T-helper 17 cell (primary cell): ENCODE measurements at regions not wholly inside any gene's neighbourhood (a gene's known extent, or its start where the extent isn't known, plus 50 kb on each side); places are given as distances from the start of the nearest gene placed in this dataset.

Source experiments
- ATAC-seq: fragments of 150-1000 bp; cut with Tn5 transposase; 2 replicates; pipeline ENCODE4 v1.10.0; 2021; ENCODE audit warnings: mild to moderate bottlenecking, moderate library complexity
- DNase-seq, 3 donors: peaks; one replicate each; pipeline versions ENCODE4 v3.0.0 to v3.0.0-alpha.2; 2020 to 2021
- H3K9me3 ChIP-seq: one replicate; pipeline ENCODE4 v1.7.0; 2013; ENCODE audit warnings: low read length, mild to moderate bottlenecking; ENCODE audit not compliant: control insufficient read depth, poor library complexity, severe bottlenecking
- H3K27ac Mint-ChIP-seq: one replicate; pipeline ENCODE4 v1.8.0; 2022; ENCODE audit warnings: mild to moderate bottlenecking, moderate library complexity, mixed read lengths
- H3K27me3 Mint-ChIP-seq: one replicate; pipeline ENCODE4 v1.8.0; 2022; ENCODE audit warnings: mixed read lengths
- H3K36me3 Mint-ChIP-seq: one replicate; pipeline ENCODE4 v1.8.0; 2022; ENCODE audit warnings: low read depth, mixed read lengths
- H3K4me1 Mint-ChIP-seq: one replicate; pipeline ENCODE4 v1.8.0; 2022; ENCODE audit warnings: mild to moderate bottlenecking, mixed read lengths
- H3K4me3 Mint-ChIP-seq: one replicate; pipeline ENCODE4 v1.8.0; 2022; ENCODE audit warnings: mild to moderate bottlenecking, moderate library complexity, mixed read lengths

DNA sequence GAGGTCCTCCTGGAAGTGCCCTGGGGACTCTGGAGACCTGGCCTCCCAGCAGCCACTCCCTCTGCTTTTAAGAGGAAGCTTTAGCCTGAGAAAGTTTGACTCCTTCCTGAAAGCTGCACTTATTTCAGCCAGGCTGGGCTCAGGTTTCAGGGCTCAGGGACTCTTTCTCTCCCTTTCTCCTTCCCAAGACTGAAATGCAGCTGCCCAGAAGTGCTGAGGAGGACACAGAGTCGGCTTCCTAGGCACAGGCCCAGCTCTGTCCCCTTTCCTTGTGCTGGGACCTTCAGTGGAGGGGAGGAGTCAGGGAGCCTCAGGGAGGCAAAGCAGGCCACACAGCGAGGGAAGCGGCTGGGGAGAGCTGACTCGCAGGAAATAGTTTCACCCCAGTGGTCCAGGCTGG lies 137.3 kb downstream of the NAV1 start:
- Mint-ChIP-seq H3K27me3 (peaks cover 23% of the 10 kb centered on the region), H3K27ac (no peak overlapping the region), H3K4me1 (peaks cover 7% of the 10 kb centered on the region), H3K4me3 (no peak overlapping the region), H3K36me3 (no peaks in the 10 kb centered on the region)
- ATAC-seq (no peak), DNase-seq (no peak)
- H3K9me3 ChIP-seq: no peaks in the 10 kb centered on the region

DNA sequence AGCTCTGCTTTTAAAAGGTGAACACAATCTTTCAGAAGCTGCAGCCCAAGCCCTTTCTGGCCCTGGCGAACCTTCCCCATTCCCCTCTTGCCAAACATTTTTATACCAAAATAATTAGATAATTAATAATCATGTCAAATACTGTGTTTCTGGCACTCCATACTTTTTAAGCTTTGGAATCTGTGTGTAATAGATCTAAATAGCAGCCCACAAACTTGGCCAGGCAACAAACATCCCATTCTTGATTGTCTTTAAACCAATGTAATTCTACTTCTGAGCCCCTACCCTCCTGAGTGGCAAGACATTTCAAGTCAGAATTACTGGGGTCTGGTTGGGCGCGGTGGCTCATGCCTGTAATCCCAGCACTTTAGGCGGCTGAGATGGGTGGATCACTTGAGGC lies 137.7 kb downstream of the NAV1 start:
- H3K9me3 ChIP-seq: no peaks in the 10 kb centered on the region
- DNase-seq: no peak
- ATAC-seq: no peak
- Mint-ChIP-seq H3K27ac (no peak overlapping the region), H3K4me3 (no peak overlapping the region), H3K4me1 (peaks cover 7% of the 10 kb centered on the region), H3K27me3 (peaks cover 27% of the 10 kb centered on the region), H3K36me3 (no peaks in the 10 kb centered on the region)

GRCh38 chr1:201678264-201679101 lies 139.6 kb downstream of the NAV1 start:
- Mint-ChIP-seq H3K4me3 (no peak overlapping the region), H3K4me1 (peaks cover 6% of the 10 kb centered on the region), H3K36me3 (no peaks in the 10 kb centered on the region), H3K27me3 (peaks cover 26% of the 10 kb centered on the region), H3K27ac (no peak overlapping the region)
- H3K9me3 ChIP-seq: no peaks in the 10 kb centered on the region
- ATAC-seq (no peak), DNase-seq (no peak)

DNA sequence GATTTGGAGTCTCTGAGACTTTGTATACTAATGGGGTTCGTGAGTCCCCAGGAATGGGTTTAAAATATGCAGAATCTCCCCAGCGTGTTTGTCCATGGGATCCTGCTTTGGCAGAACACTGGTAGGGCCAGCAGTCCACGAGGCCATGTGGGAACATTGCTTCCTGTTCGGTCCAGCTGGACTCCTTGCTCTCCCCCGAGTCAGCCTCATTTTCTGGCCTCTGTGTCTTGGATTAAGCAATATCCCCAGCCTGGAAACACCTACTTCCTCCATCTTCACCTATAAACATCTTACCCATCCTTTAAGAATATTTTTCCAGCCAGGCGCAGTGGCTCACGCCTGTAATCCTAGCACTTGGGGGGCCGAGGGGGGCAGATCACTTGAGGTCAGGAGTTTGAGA lies 142.4 kb downstream of the NAV1 start:
- H3K27me3 Mint-ChIP-seq: peaks cover 29% of the 10 kb centered on the region
- no peak overlapping the region for H3K4me3 Mint-ChIP-seq
- ATAC-seq: no peak
- H3K27ac Mint-ChIP-seq: no peak overlapping the region
- H3K4me1 Mint-ChIP-seq: peaks cover 5% of the 10 kb centered on the region
- no peak for DNase-seq
- no peaks in the 10 kb centered on the region for H3K36me3 Mint-ChIP-seq
- no peaks in the 10 kb centered on the region for H3K9me3 ChIP-seq

DNA sequence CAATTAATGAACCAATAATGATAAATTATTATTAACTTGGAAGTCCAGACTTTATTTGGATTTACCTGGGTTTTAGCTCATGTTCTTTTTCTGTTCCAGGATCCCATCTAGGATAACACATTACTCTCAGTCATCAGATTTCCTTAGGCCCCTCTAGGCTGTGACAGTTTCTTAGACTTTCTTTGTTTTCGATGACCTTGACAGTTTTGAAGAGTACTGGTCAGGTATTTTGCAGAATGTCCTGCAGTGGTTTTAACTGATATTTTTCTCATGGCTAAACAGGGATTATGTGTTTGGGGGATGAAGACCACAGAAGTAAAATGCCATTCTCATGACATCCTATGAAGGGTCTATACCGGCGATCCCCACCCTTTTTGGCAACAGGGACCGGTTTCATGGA lies 144.0 kb downstream of the NAV1 start:
- H3K9me3 ChIP-seq: no peaks in the 10 kb centered on the region
- Mint-ChIP-seq H3K27ac (no peak overlapping the region), H3K36me3 (no peaks in the 10 kb centered on the region), H3K4me3 (no peak overlapping the region), H3K27me3 (peaks cover 33% of the 10 kb centered on the region), H3K4me1 (peaks cover 9% of the 10 kb centered on the region)
- ATAC-seq (no peak), DNase-seq (no peak)

- no peaks in the 10 kb centered on the region for H3K36me3 Mint-ChIP-seq
Measured at GRCh38 chr1:201683397-201683796, 144.5 kb downstream of the NAV1 start.

GRCh38 chr1:201685485-201685884 lies 143.5 kb upstream of the IPO9 start:
- Mint-ChIP-seq H3K27ac (no peak overlapping the region), H3K36me3 (no peaks in the 10 kb centered on the region), H3K4me3 (no peak overlapping the region), H3K27me3 (peaks cover 29% of the 10 kb centered on the region), H3K4me1 (peaks cover 9% of the 10 kb centered on the region)
- DNase-seq: no peak
- no peaks in the 10 kb centered on the region for H3K9me3 ChIP-seq
- no peak for ATAC-seq

More at GRCh38 chr1:201683397-201683796, 144.5 kb downstream of the NAV1 start:
- no peaks in the 10 kb centered on the region for H3K9me3 ChIP-seq
- no peak overlapping the region for H3K4me3 Mint-ChIP-seq
- no peak overlapping the region for H3K27ac Mint-ChIP-seq
- H3K27me3 Mint-ChIP-seq: peaks cover 33% of the 10 kb centered on the region
- peaks cover 9% of the 10 kb centered on the region for H3K4me1 Mint-ChIP-seq
- ATAC-seq: no peak
- DNase-seq: no peak

- Mint-ChIP-seq H3K36me3 (no peaks in the 10 kb centered on the region), H3K4me1 (peaks cover 6% of the 10 kb centered on the region), H3K27me3 (peaks cover 20% of the 10 kb centered on the region), H3K4me3 (no peak overlapping the region), H3K27ac (no peak overlapping the region)
- no peak for ATAC-seq
- no peaks in the 10 kb centered on the region for H3K9me3 ChIP-seq
- DNase-seq: no peak
Measured at GRCh38 chr1:201686714-201687455, 142.1 kb upstream of the IPO9 start.

GRCh38 chr1:201688514-201688913 lies 140.4 kb upstream of the IPO9 start:
- no peak overlapping the region for H3K4me3 Mint-ChIP-seq
- H3K4me1 Mint-ChIP-seq: peaks cover 6% of the 10 kb centered on the region
- no peaks in the 10 kb centered on the region for H3K36me3 Mint-ChIP-seq
- no peak overlapping the region for H3K27ac Mint-ChIP-seq
- H3K27me3 Mint-ChIP-seq: peaks cover 20% of the 10 kb centered on the region
- ATAC-seq (no peak), DNase-seq (no peak)
- H3K9me3 ChIP-seq: no peaks in the 10 kb centered on the region

- no peak overlapping the region for H3K4me3 Mint-ChIP-seq
- H3K27me3 Mint-ChIP-seq: peaks cover 15% of the 10 kb centered on the region
- ATAC-seq (no peak), DNase-seq (no peak)
- H3K27ac Mint-ChIP-seq: no peak overlapping the region
- peaks cover 6% of the 10 kb centered on the region for H3K4me1 Mint-ChIP-seq
- no peaks in the 10 kb centered on the region for H3K36me3 Mint-ChIP-seq
- no peaks in the 10 kb centered on the region for H3K9me3 ChIP-seq
Measured at GRCh38 chr1:201689647-201690046, 139.3 kb upstream of the IPO9 start.

- no peaks in the 10 kb centered on the region for H3K9me3 ChIP-seq
- DNase-seq (no peak), ATAC-seq (no peak)
- peaks cover 4% of the 10 kb centered on the region for H3K4me1 Mint-ChIP-seq
- peaks cover 18% of the 10 kb centered on the region for H3K27me3 Mint-ChIP-seq
- no peak overlapping the region for H3K4me3 Mint-ChIP-seq
- H3K27ac Mint-ChIP-seq: no peak overlapping the region
- no peaks in the 10 kb centered on the region for H3K36me3 Mint-ChIP-seq
Measured at GRCh38 chr1:201690528-201690927, 138.4 kb upstream of the IPO9 start.

DNA sequence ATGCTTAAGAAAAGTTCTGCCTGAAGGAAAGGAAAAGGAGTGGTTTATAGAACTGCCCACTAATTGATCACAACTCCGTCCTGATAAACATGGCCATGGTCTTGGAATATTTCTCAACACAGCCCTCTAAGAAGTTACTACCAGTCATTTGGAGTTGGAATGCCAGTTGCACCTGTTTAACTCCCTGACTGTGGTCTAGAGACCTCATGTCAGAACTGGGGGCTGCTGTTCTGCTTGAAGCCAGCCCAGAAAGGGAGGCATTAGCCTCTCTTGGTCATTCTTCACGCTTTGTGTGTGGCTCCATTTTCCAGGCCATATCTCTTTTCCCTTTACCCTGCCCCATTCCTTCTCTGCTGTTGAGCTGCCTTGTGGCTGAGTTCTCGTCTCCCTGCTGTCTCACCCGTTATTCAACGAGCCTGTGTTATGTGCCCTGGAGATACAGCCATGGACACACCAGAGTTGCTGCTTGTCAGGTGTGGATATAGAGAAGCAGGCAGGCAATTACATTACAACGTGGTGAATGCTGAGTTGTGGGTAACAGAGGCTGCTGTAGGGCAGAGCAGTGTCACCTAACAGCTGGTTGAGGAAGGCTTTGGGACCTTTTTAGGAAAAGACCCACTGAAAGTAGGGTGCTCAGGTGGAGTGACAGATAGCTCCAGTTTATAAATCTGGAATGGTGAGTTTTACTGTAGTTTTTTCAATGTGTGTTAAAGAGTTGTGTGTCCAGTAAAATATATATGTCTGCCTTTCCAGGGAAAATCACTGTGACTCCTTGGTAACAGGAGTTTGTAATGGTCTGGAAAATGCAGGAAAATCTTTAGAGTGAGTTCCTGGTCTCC lies 137.0 kb upstream of the IPO9 start:
- H3K27ac Mint-ChIP-seq: no peak overlapping the region
- ATAC-seq (no peak), DNase-seq (no peak)

More for the DNA sequence above, 137.0 kb upstream of the IPO9 start:
- Mint-ChIP-seq H3K4me1 (no peaks in the 10 kb centered on the region), H3K36me3 (no peaks in the 10 kb centered on the region), H3K4me3 (no peak overlapping the region), H3K27me3 (peaks cover 14% of the 10 kb centered on the region)
- no peaks in the 10 kb centered on the region for H3K9me3 ChIP-seq
